Upper lobe of left lung (tissue), 6 donors: ENCODE measurements at regions not wholly inside any gene's neighbourhood (a gene's known extent, or its start where the extent isn't known, plus 50 kb on each side); places are given as distances from the start of the nearest gene placed in this dataset.
"Not testable (repeated sequence)": the region's sequence is repeated elsewhere in the genome, so short reads cannot be mapped to it uniquely, and the experiment has no call there.

ENCODE experiments used
- ATAC-seq, 2 donors: fragments of 200-7000 bp; cut with Tn5 transposase; one replicate each; pipeline ENCODE4 v1.9.1; 2022; ENCODE audit warnings: mild to moderate bottlenecking in 2 of 2, moderate library complexity in 2 of 2; ENCODE audit not compliant: low FRiP score in 2 of 2
- DNase-seq, 2 donors: peaks; one replicate each; pipeline ENCODE4 v3.0.0-alpha.2; 2019 to 2020
- H3K27ac ChIP-seq, 4 donors: fragments of 200-600 bp; sonication (generic); one replicate each; pipeline ENCODE4 v1.5.1; 2016 to 2019
- H3K27me3 ChIP-seq, 4 donors: fragments of 200-600 bp; sonication (generic); one replicate each; pipeline ENCODE4 v1.5.1; 2017 to 2019
- H3K36me3 ChIP-seq, 4 donors: fragments of 200-600 bp; sonication (generic); one replicate each; pipeline ENCODE4 v1.5.1; 2016 to 2019
- H3K4me1 ChIP-seq, 4 donors: fragments of 200-600 bp; sonication (generic); one replicate each; pipeline ENCODE4 v1.5.1; 2018 to 2019
- H3K4me3 ChIP-seq, 4 donors: fragments of 200-600 bp; sonication (generic); one replicate each; pipeline ENCODE4 v1.5.1; 2017 to 2019; ENCODE audit warnings: mild to moderate bottlenecking in 2 of 4, moderate library complexity in 1 of 4
- H3K9me3 ChIP-seq, 4 donors: fragments of 200-600 bp; sonication (generic); one replicate each; pipeline ENCODE4 v1.5.1; 2018 to 2019
- CTCF ChIP-seq, 6 experiments: fragments of 450-650 bp in 4 of 6; fragments of 200-600 bp in 2 of 6; sonication (generic) in 2 of 6; IDR thresholded peaks; one replicate each; pipeline ENCODE4 v1.5.1; 2016 to 2019; ENCODE audit warnings: antibody characterized with exemption in 6 of 6
- EP300 ChIP-seq, 4 donors: sonication (generic); formaldehyde crosslinking; IDR thresholded peaks; one replicate each; pipeline ENCODE4 v1.5.1; 2017; ENCODE audit warnings: antibody characterized with exemption in 4 of 4, control low read depth in 2 of 4
- POLR2A ChIP-seq, 4 donors: fragments of 450-650 bp; IDR thresholded peaks; one replicate each; pipeline ENCODE4 v1.5.1; 2016 to 2017; ENCODE audit warnings: antibody characterized with exemption in 4 of 4, mild to moderate bottlenecking in 2 of 4
- POLR2AphosphoS5 ChIP-seq, 2 donors: sonication (generic); formaldehyde crosslinking; IDR thresholded peaks; one replicate each; pipeline ENCODE4 v1.5.1; 2017; ENCODE audit warnings: antibody characterized with exemption in 2 of 2
- WGBS, 2 donors: methylation state at CpG; one replicate each; pipeline ENCODE4 v1.1.5; 2017 to 2018; 5-methylcytosine and 5-hydroxymethylcytosine counted together
- donor health status: DM: no; HTN: no; CAD: no; lungs with moderate emphysema.
- donor health status: DM: no; HTN: yes; CAD: no; lungs with severe emphysema.

GRCh38 chr5:111926026-111926425 is 169.0 kb upstream of the NREP start:
- no peak overlapping the region for H3K27ac ChIP-seq
- WGBS, 2 donors, result 94% methylated on average over 3 of the region's 3 CpGs
- ATAC-seq (no peak), DNase-seq (no peak)
- H3K36me3 ChIP-seq, result no peaks in the 10 kb centered on the region
- H3K4me3 ChIP-seq, result no peak overlapping the region
- TF ChIP-seq EP300 (IDR thresholded peaks at IDR 0.05) (no peak), POLR2A (IDR thresholded peaks at IDR 0.05) (no peak), POLR2AphosphoS5 (IDR thresholded peaks at IDR 0.05) (no peak), CTCF (IDR thresholded peaks at IDR 0.05) (no peak)
- H3K4me1 ChIP-seq, result peaks cover 0 to 5% (median 0%) of the 10 kb centered on the region in 4 donors
- no peaks in the 10 kb centered on the region for H3K9me3 ChIP-seq
- no peaks in the 10 kb centered on the region for H3K27me3 ChIP-seq

GRCh38 chr5:111922344-111922743 is 165.3 kb upstream of the NREP start:
- no peaks in the 10 kb centered on the region for H3K4me1 ChIP-seq
- H3K27me3 ChIP-seq, result no peaks in the 10 kb centered on the region
- no peaks in the 10 kb centered on the region for H3K9me3 ChIP-seq
- H3K27ac ChIP-seq, result no peak overlapping the region
- no peak overlapping the region for H3K4me3 ChIP-seq
- DNase-seq, result no peak
- no peak for TF ChIP-seq EP300 (IDR thresholded peaks at IDR 0.05)
- TF ChIP-seq POLR2AphosphoS5 (IDR thresholded peaks at IDR 0.05), result no peak
- no peak for TF ChIP-seq POLR2A (IDR thresholded peaks at IDR 0.05)
- no peak for TF ChIP-seq CTCF (IDR thresholded peaks at IDR 0.05)
- H3K36me3 ChIP-seq, result no peaks in the 10 kb centered on the region
- 84 to 89% methylated on average over 4 of the region's 4 CpGs for WGBS, 2 donors
- no peak for ATAC-seq

- H3K4me3 ChIP-seq, ATAC-seq, H3K36me3 ChIP-seq, H3K4me1 ChIP-seq, DNase-seq, H3K9me3 ChIP-seq, H3K27me3 ChIP-seq, H3K27ac ChIP-seq: not testable (repeated sequence)
- 91 to 97% methylated on average over 2 of the region's 2 CpGs for WGBS, 2 donors
Observed at GRCh38 chr5:111921691-111922090, 164.7 kb upstream of the NREP start.

- DNase-seq (no peak), ATAC-seq (no peak)
- Histone ChIP-seq H3K27ac (no peak overlapping the region), H3K4me1 (no peaks in the 10 kb centered on the region), H3K27me3 (no peaks in the 10 kb centered on the region), H3K9me3 (no peaks in the 10 kb centered on the region), H3K36me3 (no peaks in the 10 kb centered on the region), H3K4me3 (no peak overlapping the region)
- WGBS, 2 donors, result 57 to 73% methylated on average over 1 of the region's 1 CpG
- no peak for TF ChIP-seq CTCF (IDR thresholded peaks at IDR 0.05)
- no peak for TF ChIP-seq EP300 (IDR thresholded peaks at IDR 0.05)
- no peak for TF ChIP-seq POLR2A (IDR thresholded peaks at IDR 0.05)
- TF ChIP-seq POLR2AphosphoS5 (IDR thresholded peaks at IDR 0.05), result no peak
Observed at GRCh38 chr5:111914966-111915636, 158.1 kb upstream of the NREP start.

- TF ChIP-seq POLR2A (IDR thresholded peaks at IDR 0.05) (no peak), POLR2AphosphoS5 (IDR thresholded peaks at IDR 0.05) (no peak), EP300 (IDR thresholded peaks at IDR 0.05) (no peak), CTCF (IDR thresholded peaks at IDR 0.05) (no peak)
- H3K27me3 ChIP-seq, result no peaks in the 10 kb centered on the region
Observed at GRCh38 chr5:111902436-111902835, 145.4 kb upstream of the NREP start.

More at GRCh38 chr5:111902436-111902835, 145.4 kb upstream of the NREP start:
- H3K36me3 ChIP-seq, result no peaks in the 10 kb centered on the region
- H3K9me3 ChIP-seq, result no peaks in the 10 kb centered on the region
- no peak overlapping the region for H3K4me3 ChIP-seq
- no peak for ATAC-seq
- WGBS, 2 donors, result 46 to 51% methylated on average over 5 of the region's 5 CpGs
- no peak for DNase-seq
- H3K4me1 ChIP-seq, result no peaks in the 10 kb centered on the region
- no peak overlapping the region for H3K27ac ChIP-seq
